ENCODE measurements at regions not wholly inside any gene's neighbourhood (a gene's known extent, or its start where the extent isn't known, plus 50 kb on each side); places are given as distances from the start of the nearest gene placed in this dataset.

GRCh38 chr6:119858901-119859300 lies 509.3 kb upstream of the MAN1A1 start (continued):
- no peak for TF ChIP-seq RREB1 (CRISPR knock-in tag; IDR thresholded peaks at IDR 0.05)
- no peak for TF ChIP-seq MECOM (CRISPR knock-in tag; IDR thresholded peaks at IDR 0.05)
- TF ChIP-seq ZNF57 (CRISPR knock-in tag; IDR thresholded peaks at IDR 0.05) = no peak
- no peak for TF ChIP-seq POLR2B (IDR thresholded peaks at IDR 0.05; ENCODE audit: low read depth, partially characterized antibody)
- TF ChIP-seq NCOA6 (IDR thresholded peaks at IDR 0.05) = no peak
- TF ChIP-seq MLX (CRISPR knock-in tag; conservative IDR thresholded peaks at IDR 0.05) = no peak
- TF ChIP-seq MEF2D (tag; conservative IDR thresholded peaks at IDR 0.05; ENCODE audit: low read depth) = no peak
- TF ChIP-seq ZNF77 (CRISPR knock-in tag; IDR thresholded peaks at IDR 0.05) = no peak
- no peak for TF ChIP-seq BHLHE40 (IDR thresholded peaks at IDR 0.05; ENCODE audit: low read length)
- no peak for TF ChIP-seq C11orf30 (IDR thresholded peaks at IDR 0.05; ENCODE audit: low read depth)
